ENCODE measurements at regions not wholly inside any gene's neighbourhood (a gene's known extent, or its start where the extent isn't known, plus 50 kb on each side); places are given as distances from the start of the nearest gene placed in this dataset.
"Not testable (repeated sequence)": the region's sequence is repeated elsewhere in the genome, so short reads cannot be mapped to it uniquely, and the experiment has no call there.

DNA sequence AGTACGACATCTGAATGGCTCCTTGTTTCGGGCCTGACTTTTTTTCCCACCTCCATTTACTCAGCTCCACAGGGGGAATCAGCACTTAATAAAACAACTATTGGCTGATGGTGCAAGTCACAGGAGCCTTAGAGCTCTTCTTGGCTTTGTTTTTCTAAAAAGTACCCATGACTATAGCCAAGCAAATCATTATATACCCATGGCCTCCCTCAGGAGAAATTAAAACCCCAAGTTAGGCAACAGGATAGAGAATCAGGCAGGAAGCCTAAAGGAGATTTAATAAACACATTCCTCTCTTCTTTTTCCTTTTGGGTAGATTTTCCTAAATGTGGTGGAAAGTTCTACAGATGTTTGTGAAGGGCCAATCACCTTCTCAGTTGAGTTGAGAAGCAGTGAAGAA lies 91.9 kb upstream of the RBPJ start:
- H3K4me1 ChIP-seq (ENCODE audit: insufficient read depth), result no peaks in the 10 kb centered on the region
- WGBS, result 97% methylated on average over 2 of the region's 2 CpGs
- H3K4me3 ChIP-seq (ENCODE audit: low read depth, low read length), result no peak overlapping the region
- no peaks in the 10 kb centered on the region for H3K36me3 ChIP-seq (ENCODE audit: insufficient read depth)
- no peak overlapping the region for H3K27ac ChIP-seq (ENCODE audit: low read depth)
- no peak for DNase-seq (ENCODE audit: extremely low spot score)

- H3K36me3 ChIP-seq (ENCODE audit: insufficient read depth), result no peaks in the 10 kb centered on the region
- no peaks in the 10 kb centered on the region for H3K4me1 ChIP-seq (ENCODE audit: insufficient read depth)
- H3K4me3 ChIP-seq (ENCODE audit: low read depth, low read length), result no peak overlapping the region
- WGBS, result 84% methylated on average over 4 of the region's 4 CpGs
- H3K27ac ChIP-seq (ENCODE audit: low read depth), result no peak overlapping the region
- no peak for DNase-seq (ENCODE audit: extremely low spot score)
These were observed 90.8 kb upstream of the RBPJ start for GRCh38 chr4:26229974-26230373.

DNA sequence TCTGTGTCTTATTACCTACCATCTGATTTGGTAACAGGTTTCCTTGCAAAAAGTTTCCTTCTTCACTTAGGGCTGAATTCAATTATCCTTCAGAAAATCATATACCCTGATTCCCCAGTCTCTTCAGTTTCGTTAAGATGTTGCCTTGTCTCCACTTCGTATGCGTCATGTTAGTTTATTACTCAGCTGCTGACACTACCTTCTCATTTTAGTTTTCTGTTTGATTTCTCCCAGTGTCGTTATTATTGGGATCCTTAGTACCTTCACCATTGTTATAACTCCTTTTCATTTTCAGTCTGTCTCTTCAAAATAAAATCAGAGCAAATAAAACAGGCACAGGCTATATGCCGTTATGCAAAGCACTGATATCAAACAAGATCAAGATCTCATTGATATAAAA lies 87.5 kb upstream of the RBPJ start:
- H3K36me3 ChIP-seq (ENCODE audit: insufficient read depth), result no peaks in the 10 kb centered on the region
- WGBS, result 80% methylated on average over 5 of the region's 5 CpGs

GRCh38 chr4:26235500-26235899 lies 85.3 kb upstream of the RBPJ start:
- H3K36me3 ChIP-seq (ENCODE audit: insufficient read depth), result no peaks in the 10 kb centered on the region
- H3K4me1 ChIP-seq (ENCODE audit: insufficient read depth), result no peaks in the 10 kb centered on the region
- DNase-seq (ENCODE audit: extremely low spot score), result no peak
- H3K27ac ChIP-seq (ENCODE audit: low read depth), result no peak overlapping the region
- no peak overlapping the region for H3K4me3 ChIP-seq (ENCODE audit: low read depth, low read length)

More for the DNA sequence above, 87.5 kb upstream of the RBPJ start:
- DNase-seq (ENCODE audit: extremely low spot score), result no peak
- Histone ChIP-seq H3K27ac (ENCODE audit: low read depth) (no peak overlapping the region), H3K4me3 (ENCODE audit: low read depth, low read length) (no peak overlapping the region), H3K4me1 (ENCODE audit: insufficient read depth) (no peaks in the 10 kb centered on the region)

- H3K36me3 ChIP-seq (ENCODE audit: insufficient read depth), result no peaks in the 10 kb centered on the region
- H3K4me1 ChIP-seq (ENCODE audit: insufficient read depth), result no peaks in the 10 kb centered on the region
- DNase-seq (ENCODE audit: extremely low spot score), result no peak
- H3K4me3 ChIP-seq (ENCODE audit: low read depth, low read length), result no peak overlapping the region
- 85% methylated on average over 5 of the region's 5 CpGs for WGBS
- H3K27ac ChIP-seq (ENCODE audit: low read depth), result no peak overlapping the region
These were observed 82.9 kb upstream of the RBPJ start for GRCh38 chr4:26237916-26238315.

DNA sequence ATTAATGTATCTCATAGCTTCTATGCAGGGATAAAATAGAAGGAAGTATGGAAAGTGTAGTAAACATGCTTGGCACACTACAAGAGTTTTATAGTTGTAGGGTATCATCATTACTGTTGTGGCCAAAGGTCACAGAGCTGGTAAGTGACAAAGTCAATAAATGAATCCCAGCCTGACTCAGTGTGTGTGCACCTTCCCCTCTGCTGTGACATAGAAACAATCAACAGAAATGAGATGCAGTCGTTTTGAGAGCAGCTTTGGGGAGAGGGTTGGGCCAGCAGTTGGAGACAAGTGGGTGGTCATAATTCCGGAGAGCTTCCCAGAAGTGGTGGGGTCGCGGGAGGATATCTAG lies 82.4 kb upstream of the RBPJ start:
- no peak overlapping the region for H3K4me3 ChIP-seq (ENCODE audit: low read depth, low read length)
- no peaks in the 10 kb centered on the region for H3K36me3 ChIP-seq (ENCODE audit: insufficient read depth)
- 54% methylated on average over 4 of the region's 4 CpGs for WGBS
- no peak overlapping the region for H3K27ac ChIP-seq (ENCODE audit: low read depth)
- DNase-seq (ENCODE audit: extremely low spot score), result no peak
- no peaks in the 10 kb centered on the region for H3K4me1 ChIP-seq (ENCODE audit: insufficient read depth)

DNA sequence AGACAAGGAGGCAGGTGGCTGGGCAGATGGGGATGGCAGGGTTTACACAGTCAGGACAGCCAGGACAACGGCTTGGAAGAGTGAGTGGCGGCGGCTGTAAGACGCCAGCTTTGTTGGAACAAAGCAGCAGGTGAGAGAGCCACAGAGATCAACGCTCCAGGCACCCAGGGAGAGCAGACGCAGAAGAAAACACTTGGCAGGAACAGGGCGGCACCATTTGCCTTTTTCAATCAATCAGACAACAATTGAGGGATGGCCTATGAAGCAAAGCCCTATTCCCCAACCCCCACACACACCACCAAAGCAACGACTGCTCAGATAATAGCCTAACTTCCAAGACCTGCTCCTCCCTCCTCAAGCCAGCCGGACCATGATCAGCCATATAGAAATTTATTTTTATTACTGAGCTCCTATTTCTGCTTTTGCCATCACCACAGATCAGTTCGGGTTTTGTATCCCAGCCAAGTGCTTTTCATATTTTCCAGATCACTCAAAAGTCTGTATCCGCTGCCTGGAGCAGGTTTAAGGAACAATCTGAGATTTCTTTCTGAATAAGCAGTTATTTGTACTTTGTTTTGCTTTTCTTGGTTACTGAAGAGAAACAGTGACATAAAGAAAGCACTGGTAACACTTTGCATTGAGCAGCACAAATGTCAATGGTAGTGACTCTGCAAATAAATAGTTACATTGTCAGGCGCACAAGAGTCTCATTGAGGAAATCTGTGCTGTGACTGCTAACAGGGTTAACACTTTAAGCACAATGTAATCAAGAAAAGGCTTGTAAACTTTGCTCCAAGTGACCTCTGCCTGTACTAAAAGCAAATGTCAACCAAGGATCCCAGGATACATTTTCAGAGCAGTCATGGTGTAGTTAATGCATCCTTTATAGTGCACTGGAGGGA lies 81.8 kb upstream of the RBPJ start:
- DNase-seq (ENCODE audit: extremely low spot score), result no peak
- Histone ChIP-seq H3K4me1 (ENCODE audit: insufficient read depth) (no peaks in the 10 kb centered on the region), H3K4me3 (ENCODE audit: low read depth, low read length) (no peak overlapping the region), H3K36me3 (ENCODE audit: insufficient read depth) (no peaks in the 10 kb centered on the region), H3K27ac (ENCODE audit: low read depth) (no peak overlapping the region)
- WGBS, result 53% methylated on average over 12 of the region's 12 CpGs

- no peak overlapping the region for H3K27ac ChIP-seq (ENCODE audit: low read depth)
- WGBS, result 75% methylated on average over 5 of the region's 5 CpGs
These were observed 81.0 kb upstream of the RBPJ start for GRCh38 chr4:26239801-26240200.

DNA sequence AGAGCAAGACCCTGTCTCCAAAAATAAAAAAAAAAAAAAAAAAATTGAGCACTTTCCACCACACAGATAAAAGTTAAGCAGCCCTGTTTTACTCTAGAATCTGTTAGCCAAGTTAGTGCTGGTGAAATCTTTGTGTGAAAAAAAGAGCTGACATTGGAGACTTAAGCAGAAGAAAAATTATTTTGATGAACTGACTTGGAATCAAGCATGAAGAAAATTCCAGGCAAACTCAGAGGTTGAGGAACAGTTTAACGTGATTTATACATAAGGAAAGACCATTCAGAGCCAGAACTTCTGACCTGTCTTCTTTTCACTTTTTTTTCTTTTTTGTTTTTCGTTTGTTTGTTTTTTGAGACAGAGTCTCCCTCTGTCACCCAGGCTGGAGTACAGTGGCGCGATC lies 79.6 kb upstream of the RBPJ start:
- 75% methylated on average over 4 of the region's 4 CpGs for WGBS
- Histone ChIP-seq H3K4me3 (ENCODE audit: low read depth, low read length) (no peak overlapping the region), H3K4me1 (ENCODE audit: insufficient read depth) (no peaks in the 10 kb centered on the region), H3K27ac (ENCODE audit: low read depth) (no peak overlapping the region), H3K36me3 (ENCODE audit: insufficient read depth) (no peaks in the 10 kb centered on the region)
- DNase-seq (ENCODE audit: extremely low spot score), result no peak

More at GRCh38 chr4:26239801-26240200, 81.0 kb upstream of the RBPJ start:
- Histone ChIP-seq H3K36me3 (ENCODE audit: insufficient read depth) (no peaks in the 10 kb centered on the region), H3K4me1 (ENCODE audit: insufficient read depth) (no peaks in the 10 kb centered on the region), H3K4me3 (ENCODE audit: low read depth, low read length) (no peak overlapping the region)
- no peak for DNase-seq (ENCODE audit: extremely low spot score)

GRCh38 chr4:26242451-26242850 lies 78.4 kb upstream of the RBPJ start:
- H3K27ac ChIP-seq (ENCODE audit: low read depth), result no peak overlapping the region
- no peak for DNase-seq (ENCODE audit: extremely low spot score)
- no peaks in the 10 kb centered on the region for H3K36me3 ChIP-seq (ENCODE audit: insufficient read depth)
- H3K4me3 ChIP-seq (ENCODE audit: low read depth, low read length), result no peak overlapping the region
- H3K4me1 ChIP-seq (ENCODE audit: insufficient read depth), result no peaks in the 10 kb centered on the region

- not testable (repeated sequence) for H3K4me3 ChIP-seq (ENCODE audit: low read depth, low read length); H3K36me3 ChIP-seq (ENCODE audit: insufficient read depth); H3K27ac ChIP-seq (ENCODE audit: low read depth); DNase-seq (ENCODE audit: extremely low spot score); H3K4me1 ChIP-seq (ENCODE audit: insufficient read depth)
- WGBS, result 3% methylated on average over 1 of the region's 1 CpG
These were observed 76.7 kb upstream of the RBPJ start for GRCh38 chr4:26244138-26244537.

- peak overlapping the region; percentile 10 for H3K27ac ChIP-seq (ENCODE audit: low read depth)
- H3K36me3 ChIP-seq (ENCODE audit: insufficient read depth), result no peaks in the 10 kb centered on the region
- no peak overlapping the region for H3K4me3 ChIP-seq (ENCODE audit: low read depth, low read length)
- peak; percentile 74 for DNase-seq (ENCODE audit: extremely low spot score)
- H3K4me1 ChIP-seq (ENCODE audit: insufficient read depth), result no peaks in the 10 kb centered on the region
These were observed 72.2 kb upstream of the RBPJ start for GRCh38 chr4:26248647-26249046.

GRCh38 chr4:26252349-26253025 lies 68.3 kb upstream of the RBPJ start:
- H3K27ac ChIP-seq (ENCODE audit: low read depth), result no peak overlapping the region
- 74% methylated on average over 8 of the region's 8 CpGs for WGBS

GRCh38 chr4:26253968-26254367 lies 66.8 kb upstream of the RBPJ start:
- no peak overlapping the region for H3K4me3 ChIP-seq (ENCODE audit: low read depth, low read length)
- 89% methylated on average over 3 of the region's 3 CpGs for WGBS
- DNase-seq (ENCODE audit: extremely low spot score), result no peak

More at GRCh38 chr4:26252349-26253025, 68.3 kb upstream of the RBPJ start:
- no peak for DNase-seq (ENCODE audit: extremely low spot score)
- Histone ChIP-seq H3K4me3 (ENCODE audit: low read depth, low read length) (no peak overlapping the region), H3K4me1 (ENCODE audit: insufficient read depth) (no peaks in the 10 kb centered on the region), H3K36me3 (ENCODE audit: insufficient read depth) (no peaks in the 10 kb centered on the region)

More at GRCh38 chr4:26253968-26254367, 66.8 kb upstream of the RBPJ start:
- Histone ChIP-seq H3K4me1 (ENCODE audit: insufficient read depth) (no peaks in the 10 kb centered on the region), H3K27ac (ENCODE audit: low read depth) (no peak overlapping the region), H3K36me3 (ENCODE audit: insufficient read depth) (no peaks in the 10 kb centered on the region)

All from urinary bladder (tissue), 3 donors.